IPS-18a (cell line): ENCODE measurements at regions not wholly inside any gene's neighbourhood (a gene's known extent, or its start where the extent isn't known, plus 50 kb on each side); places are given as distances from the start of the nearest gene placed in this dataset.

Experiments
- H3K27ac ChIP-seq: one replicate; pipeline ENCODE4 v1.5.1; 2013; ENCODE audit warnings: low read length
- H3K27me3 ChIP-seq: one replicate; pipeline ENCODE4 v1.6.1; 2013; ENCODE audit warnings: mild to moderate bottlenecking, low read length; ENCODE audit not compliant: control insufficient read depth, insufficient read depth
- H3K36me3 ChIP-seq: one replicate; pipeline ENCODE4 v1.6.1; 2013; ENCODE audit warnings: low read depth, low read length; ENCODE audit not compliant: control insufficient read depth
- H3K4me1 ChIP-seq: one replicate; pipeline ENCODE4 v1.6.1; 2013; ENCODE audit warnings: low read depth, low read length; ENCODE audit not compliant: control insufficient read depth
- H3K4me3 ChIP-seq: one replicate; pipeline ENCODE4 v1.5.1; 2013; ENCODE audit warnings: low read length
- H3K9ac ChIP-seq: one replicate; pipeline ENCODE4 v1.6.1; 2013; ENCODE audit warnings: mild to moderate bottlenecking, low read length, moderate library complexity
- H3K9me3 ChIP-seq: one replicate; pipeline ENCODE4 v1.6.1; 2013; ENCODE audit warnings: low read depth, low read length; ENCODE audit not compliant: control insufficient read depth

- Histone ChIP-seq H3K9ac (no peak overlapping the region), H3K36me3 (no peaks in the 10 kb centered on the region), H3K4me3 (no peak overlapping the region), H3K27ac (no peak overlapping the region), H3K9me3 (no peaks in the 10 kb centered on the region), H3K27me3 (no peaks in the 10 kb centered on the region), H3K4me1 (no peaks in the 10 kb centered on the region)
These were observed 257.9 kb upstream of the ADRA1B start for GRCh38 chr5:159658266-159658925.

- no peak overlapping the region for H3K27ac ChIP-seq
- no peaks in the 10 kb centered on the region for H3K27me3 ChIP-seq
- no peaks in the 10 kb centered on the region for H3K9me3 ChIP-seq
- no peaks in the 10 kb centered on the region for H3K36me3 ChIP-seq
- H3K9ac ChIP-seq = no peak overlapping the region
- no peak overlapping the region for H3K4me3 ChIP-seq
- H3K4me1 ChIP-seq = no peaks in the 10 kb centered on the region
These were observed 255.9 kb upstream of the ADRA1B start for GRCh38 chr5:159660401-159660800.

GRCh38 chr5:159663986-159664385 lies 252.3 kb upstream of the ADRA1B start:
- Histone ChIP-seq H3K27me3 (no peaks in the 10 kb centered on the region), H3K27ac (no peak overlapping the region), H3K4me1 (no peaks in the 10 kb centered on the region), H3K4me3 (no peak overlapping the region), H3K9ac (no peak overlapping the region), H3K9me3 (no peaks in the 10 kb centered on the region), H3K36me3 (no peaks in the 10 kb centered on the region)

- Histone ChIP-seq H3K9me3 (no peaks in the 10 kb centered on the region), H3K4me1 (no peaks in the 10 kb centered on the region), H3K27me3 (no peaks in the 10 kb centered on the region), H3K27ac (no peak overlapping the region), H3K36me3 (no peaks in the 10 kb centered on the region), H3K9ac (no peak overlapping the region), H3K4me3 (no peak overlapping the region)
These were observed 249.0 kb upstream of the ADRA1B start for GRCh38 chr5:159667286-159667685.

- Histone ChIP-seq H3K4me1 (no peaks in the 10 kb centered on the region), H3K36me3 (no peaks in the 10 kb centered on the region), H3K9me3 (no peaks in the 10 kb centered on the region), H3K27ac (no peak overlapping the region), H3K4me3 (no peak overlapping the region), H3K9ac (no peak overlapping the region), H3K27me3 (no peaks in the 10 kb centered on the region)
These were observed 247.7 kb upstream of the ADRA1B start for GRCh38 chr5:159668556-159668955.

GRCh38 chr5:159669559-159669958 lies 246.7 kb upstream of the ADRA1B start:
- Histone ChIP-seq H3K9me3 (no peaks in the 10 kb centered on the region), H3K9ac (no peak overlapping the region), H3K4me1 (no peaks in the 10 kb centered on the region), H3K4me3 (no peak overlapping the region), H3K27ac (no peak overlapping the region), H3K36me3 (no peaks in the 10 kb centered on the region), H3K27me3 (no peaks in the 10 kb centered on the region)

GRCh38 chr5:159671886-159672285 lies 244.4 kb upstream of the ADRA1B start:
- Histone ChIP-seq H3K9me3 (no peaks in the 10 kb centered on the region), H3K36me3 (no peaks in the 10 kb centered on the region), H3K4me1 (no peaks in the 10 kb centered on the region)

GRCh38 chr5:159673538-159673937 lies 242.7 kb upstream of the ADRA1B start:
- Histone ChIP-seq H3K27ac (no peak overlapping the region), H3K9ac (no peak overlapping the region), H3K27me3 (no peaks in the 10 kb centered on the region), H3K36me3 (no peaks in the 10 kb centered on the region), H3K4me1 (no peaks in the 10 kb centered on the region), H3K9me3 (no peaks in the 10 kb centered on the region), H3K4me3 (no peak overlapping the region)

More at GRCh38 chr5:159671886-159672285, 244.4 kb upstream of the ADRA1B start:
- no peak overlapping the region for H3K27ac ChIP-seq
- H3K4me3 ChIP-seq = no peak overlapping the region
- no peak overlapping the region for H3K9ac ChIP-seq
- H3K27me3 ChIP-seq = no peaks in the 10 kb centered on the region

- Histone ChIP-seq H3K9ac (no peak overlapping the region), H3K36me3 (no peaks in the 10 kb centered on the region), H3K4me1 (no peaks in the 10 kb centered on the region), H3K27me3 (no peaks in the 10 kb centered on the region), H3K4me3 (no peak overlapping the region), H3K9me3 (peaks cover 7% of the 10 kb centered on the region), H3K27ac (no peak overlapping the region)
These were observed 237.5 kb upstream of the ADRA1B start for GRCh38 chr5:159678657-159679392.

GRCh38 chr5:159680095-159680494 lies 236.2 kb upstream of the ADRA1B start:
- Histone ChIP-seq H3K36me3 (no peaks in the 10 kb centered on the region), H3K4me3 (no peak overlapping the region), H3K27me3 (no peaks in the 10 kb centered on the region), H3K27ac (no peak overlapping the region), H3K4me1 (no peaks in the 10 kb centered on the region), H3K9ac (no peak overlapping the region), H3K9me3 (peaks cover 7% of the 10 kb centered on the region)

- Histone ChIP-seq H3K9me3 (peaks cover 7% of the 10 kb centered on the region), H3K36me3 (no peaks in the 10 kb centered on the region), H3K27ac (no peak overlapping the region), H3K27me3 (no peaks in the 10 kb centered on the region), H3K4me1 (no peaks in the 10 kb centered on the region), H3K4me3 (no peak overlapping the region), H3K9ac (no peak overlapping the region)
These were observed 234.6 kb upstream of the ADRA1B start for GRCh38 chr5:159681661-159682060.

- Histone ChIP-seq H3K9ac (no peak overlapping the region), H3K27me3 (no peaks in the 10 kb centered on the region), H3K9me3 (peaks cover 7% of the 10 kb centered on the region), H3K4me1 (no peaks in the 10 kb centered on the region), H3K4me3 (no peak overlapping the region), H3K36me3 (no peaks in the 10 kb centered on the region), H3K27ac (no peak overlapping the region)
These were observed 233.7 kb upstream of the ADRA1B start for GRCh38 chr5:159682623-159683022.
